Ishikawa (cell line): ENCODE measurements at regions not wholly inside any gene's neighbourhood (a gene's known extent, or its start where the extent isn't known, plus 50 kb on each side); places are given as distances from the start of the nearest gene placed in this dataset.

Experiments used
- CEBPB ChIP-seq: IDR thresholded peaks from 2 replicates; pipeline ENCODE4 v1.6.1; 2012
- CREB1 ChIP-seq: IDR thresholded peaks from 2 replicates; pipeline ENCODE4 v1.6.1; 2012; ENCODE audit warnings: low read depth
- EGR1 ChIP-seq: IDR thresholded peaks from 2 replicates; pipeline ENCODE4 v1.6.1; 2012
- EP300 ChIP-seq: IDR thresholded peaks from 2 replicates; pipeline ENCODE4 v1.6.1; 2012; ENCODE audit warnings: borderline replicate concordance
- FOXM1 ChIP-seq: IDR thresholded peaks from 2 replicates; pipeline ENCODE4 v1.6.1; 2012; ENCODE audit warnings: low read depth, borderline replicate concordance
- NFIC ChIP-seq: IDR thresholded peaks from 2 replicates; pipeline ENCODE4 v1.6.1; 2012
- RAD21 ChIP-seq: IDR thresholded peaks from 2 replicates; pipeline ENCODE4 v1.6.1; 2012; ENCODE audit warnings: low read depth
- TAF1 ChIP-seq: IDR thresholded peaks from 2 replicates; pipeline ENCODE4 v1.6.1; 2012; ENCODE audit warnings: low read depth, mild to moderate bottlenecking
- TCF12 ChIP-seq: IDR thresholded peaks from 2 replicates; pipeline ENCODE4 v1.6.1; 2012; ENCODE audit warnings: low read depth
- TEAD4 ChIP-seq: IDR thresholded peaks from 2 replicates; pipeline ENCODE4 v1.6.1; 2012
- YY1 ChIP-seq: IDR thresholded peaks from 2 replicates; pipeline ENCODE4 v1.6.1; 2012; ENCODE audit warnings: low read depth
- ZBTB7A ChIP-seq: IDR thresholded peaks from 2 replicates; pipeline ENCODE4 v1.6.1; 2012; ENCODE audit warnings: low read depth
- TF ChIP-seq, protein P1 (sequence below): IDR thresholded peaks from 2 replicates; pipeline ENCODE4 v1.6.1; 2012
- TF ChIP-seq, protein P2 (sequence below): IDR thresholded peaks from 2 replicates; pipeline ENCODE4 v1.6.1; 2012; ENCODE audit warnings: low read depth, mild to moderate bottlenecking
- TF ChIP-seq, protein P3 (sequence below): IDR thresholded peaks from 2 replicates; pipeline ENCODE4 v1.6.1; 2012

DNA sequence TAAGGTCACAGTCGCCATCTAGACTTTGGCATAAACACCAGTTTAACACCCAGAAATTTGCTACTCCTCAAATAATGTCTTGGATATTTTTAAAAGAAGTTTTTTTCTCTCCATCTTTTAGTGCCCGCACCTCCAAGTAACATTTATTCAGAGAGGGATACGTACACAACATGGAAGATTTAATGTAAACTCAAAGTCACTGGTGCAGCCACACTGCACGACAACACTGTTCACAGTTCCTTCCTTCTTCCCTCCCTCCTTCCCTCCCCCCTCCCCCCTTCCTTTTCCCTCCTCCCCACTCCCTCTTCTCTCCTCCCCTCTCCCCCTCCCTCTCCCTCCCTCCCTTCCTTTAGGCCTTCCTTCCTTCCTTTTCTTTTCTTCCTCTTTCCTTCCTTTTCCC, 56.5 kb downstream of the NPPC start:
- TF ChIP-seq, protein P1, sequence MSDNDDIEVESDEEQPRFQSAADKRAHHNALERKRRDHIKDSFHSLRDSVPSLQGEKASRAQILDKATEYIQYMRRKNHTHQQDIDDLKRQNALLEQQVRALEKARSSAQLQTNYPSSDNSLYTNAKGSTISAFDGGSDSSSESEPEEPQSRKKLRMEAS, result no peak
- no peak for TF ChIP-seq CREB1
- TF ChIP-seq RAD21, result no peak
- TF ChIP-seq, protein P2, sequence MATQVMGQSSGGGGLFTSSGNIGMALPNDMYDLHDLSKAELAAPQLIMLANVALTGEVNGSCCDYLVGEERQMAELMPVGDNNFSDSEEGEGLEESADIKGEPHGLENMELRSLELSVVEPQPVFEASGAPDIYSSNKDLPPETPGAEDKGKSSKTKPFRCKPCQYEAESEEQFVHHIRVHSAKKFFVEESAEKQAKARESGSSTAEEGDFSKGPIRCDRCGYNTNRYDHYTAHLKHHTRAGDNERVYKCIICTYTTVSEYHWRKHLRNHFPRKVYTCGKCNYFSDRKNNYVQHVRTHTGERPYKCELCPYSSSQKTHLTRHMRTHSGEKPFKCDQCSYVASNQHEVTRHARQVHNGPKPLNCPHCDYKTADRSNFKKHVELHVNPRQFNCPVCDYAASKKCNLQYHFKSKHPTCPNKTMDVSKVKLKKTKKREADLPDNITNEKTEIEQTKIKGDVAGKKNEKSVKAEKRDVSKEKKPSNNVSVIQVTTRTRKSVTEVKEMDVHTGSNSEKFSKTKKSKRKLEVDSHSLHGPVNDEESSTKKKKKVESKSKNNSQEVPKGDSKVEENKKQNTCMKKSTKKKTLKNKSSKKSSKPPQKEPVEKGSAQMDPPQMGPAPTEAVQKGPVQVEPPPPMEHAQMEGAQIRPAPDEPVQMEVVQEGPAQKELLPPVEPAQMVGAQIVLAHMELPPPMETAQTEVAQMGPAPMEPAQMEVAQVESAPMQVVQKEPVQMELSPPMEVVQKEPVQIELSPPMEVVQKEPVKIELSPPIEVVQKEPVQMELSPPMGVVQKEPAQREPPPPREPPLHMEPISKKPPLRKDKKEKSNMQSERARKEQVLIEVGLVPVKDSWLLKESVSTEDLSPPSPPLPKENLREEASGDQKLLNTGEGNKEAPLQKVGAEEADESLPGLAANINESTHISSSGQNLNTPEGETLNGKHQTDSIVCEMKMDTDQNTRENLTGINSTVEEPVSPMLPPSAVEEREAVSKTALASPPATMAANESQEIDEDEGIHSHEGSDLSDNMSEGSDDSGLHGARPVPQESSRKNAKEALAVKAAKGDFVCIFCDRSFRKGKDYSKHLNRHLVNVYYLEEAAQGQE, result no peak
- TF ChIP-seq CEBPB, result no peak
- no peak for TF ChIP-seq FOXM1
- TF ChIP-seq EGR1, result no peak
- TF ChIP-seq, protein P3, sequence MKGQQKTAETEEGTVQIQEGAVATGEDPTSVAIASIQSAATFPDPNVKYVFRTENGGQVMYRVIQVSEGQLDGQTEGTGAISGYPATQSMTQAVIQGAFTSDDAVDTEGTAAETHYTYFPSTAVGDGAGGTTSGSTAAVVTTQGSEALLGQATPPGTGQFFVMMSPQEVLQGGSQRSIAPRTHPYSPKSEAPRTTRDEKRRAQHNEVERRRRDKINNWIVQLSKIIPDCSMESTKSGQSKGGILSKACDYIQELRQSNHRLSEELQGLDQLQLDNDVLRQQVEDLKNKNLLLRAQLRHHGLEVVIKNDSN, result no peak
- no peak for TF ChIP-seq TAF1
- TF ChIP-seq EP300, result no peak

DNA sequence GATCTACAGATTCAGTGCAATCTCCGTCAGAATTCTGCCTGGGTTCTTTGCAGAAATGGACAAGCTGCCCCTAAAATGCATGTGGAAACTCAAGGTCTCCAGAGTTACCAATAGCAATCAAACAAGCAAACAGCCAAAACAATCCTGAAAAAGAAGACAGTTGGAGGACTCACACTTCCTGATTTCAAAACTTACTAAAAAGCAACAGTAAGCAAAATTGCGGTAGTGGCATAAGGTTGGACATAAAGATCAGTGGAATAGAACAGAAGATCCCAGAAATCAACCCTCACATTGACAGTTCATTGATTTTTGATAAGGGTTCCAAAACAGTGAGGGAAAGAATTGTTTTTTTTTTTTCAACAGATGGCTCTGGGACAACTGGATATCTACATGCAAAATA, 59.7 kb downstream of the NPPC start:
- TF ChIP-seq RAD21 (no peak), CEBPB (no peak), TCF12 (no peak), TEAD4 (no peak), NFIC (no peak), ZBTB7A (no peak), YY1 (no peak)
- TF ChIP-seq, protein P3, result no peak
- TF ChIP-seq, protein P2, result no peak
- TF ChIP-seq, protein P1, result no peak

DNA sequence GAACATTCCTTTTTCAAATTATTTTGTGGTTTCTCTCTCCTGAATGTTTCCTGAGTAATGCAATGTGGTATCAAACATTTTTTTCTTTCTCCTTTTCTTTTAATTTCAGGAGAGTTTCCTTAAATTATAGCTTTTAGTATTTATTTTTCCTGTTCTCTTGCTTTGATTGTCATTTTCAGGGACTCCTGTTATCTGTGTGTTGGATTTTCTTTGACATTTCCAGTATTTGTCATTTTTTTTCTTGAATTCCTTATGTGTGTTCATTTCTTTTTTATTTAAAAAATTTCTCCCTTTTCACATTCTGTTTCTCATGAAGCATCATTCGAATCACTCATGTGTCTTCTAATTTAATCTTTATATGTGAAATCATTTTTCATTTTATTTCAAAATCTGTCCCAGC, 61.0 kb downstream of the NPPC start:
- TF ChIP-seq TAF1 (no peak), RAD21 (no peak), TCF12 (no peak), CREB1 (no peak), YY1 (no peak), CEBPB (no peak), FOXM1 (no peak), EGR1 (no peak)
- TF ChIP-seq, protein P1, result no peak

DNA sequence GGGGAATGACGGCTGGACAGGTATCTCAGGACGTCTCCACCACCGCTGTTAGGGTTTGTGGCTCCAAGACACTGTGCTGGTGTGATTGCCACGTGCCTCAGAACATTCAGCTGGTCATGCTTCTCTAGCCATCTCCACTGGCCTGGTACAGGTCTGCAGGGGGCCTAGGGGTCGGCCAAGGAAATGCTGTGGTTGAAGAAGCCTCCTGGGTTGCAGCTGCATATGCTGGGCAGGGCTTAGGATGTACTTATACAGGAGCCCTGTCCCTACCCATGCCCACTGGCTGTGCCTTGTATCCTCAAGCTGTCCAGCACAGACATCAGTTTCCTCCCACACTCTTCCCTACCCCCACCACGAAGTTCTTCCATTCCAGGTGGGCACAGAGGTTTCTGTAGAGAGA, 64.1 kb downstream of the NPPC start:
- TF ChIP-seq, protein P1, result 0 out of 2 replicates have a peak, but pooled peaks have one; percentile 11
- TF ChIP-seq RAD21, result no peak

DNA sequence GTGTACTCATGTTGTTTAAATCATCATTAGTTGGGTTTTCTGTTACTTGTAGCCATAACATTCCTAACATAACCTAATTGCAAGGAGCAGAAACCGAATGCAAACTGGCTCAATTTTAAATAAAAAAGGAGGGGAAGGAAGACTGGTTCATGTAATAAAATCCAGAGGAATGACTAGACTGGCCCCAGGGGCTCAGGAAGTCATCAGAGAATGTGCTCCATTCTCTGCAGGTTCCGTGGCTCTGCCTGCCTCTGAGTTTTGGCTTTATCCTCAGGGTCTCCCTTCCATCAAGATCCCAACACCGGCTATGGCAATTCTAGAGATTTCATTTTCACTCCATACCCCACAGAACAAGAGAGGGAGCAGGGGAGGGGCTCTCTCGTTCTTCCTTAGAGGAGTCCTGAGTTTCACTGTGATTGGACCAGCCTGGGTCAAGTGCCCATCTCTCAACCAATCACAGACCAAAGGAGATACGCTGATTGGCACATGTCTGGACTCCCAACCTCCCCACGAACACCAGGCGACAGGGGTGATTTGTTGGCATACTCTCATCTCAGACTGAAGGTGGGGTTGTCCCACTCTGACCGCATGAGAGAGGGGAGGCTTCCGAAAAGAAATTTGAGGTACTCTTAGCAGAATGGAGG, 64.8 kb downstream of the NPPC start:
- TF ChIP-seq, protein P3, result peak; percentile 42; the same call in 1 of the 2 replicates
- TF ChIP-seq, protein P1, result no peak
- TF ChIP-seq CREB1, result no peak
